ENCODE measurements at regions not wholly inside any gene's neighbourhood (a gene's known extent, or its start where the extent isn't known, plus 50 kb on each side); places are given as distances from the start of the nearest gene placed in this dataset.
A peak's percentile ranks its signal among the peaks of the same experiment; 100 is the strongest.
"Not testable (repeated sequence)": the region's sequence is repeated elsewhere in the genome, so short reads cannot be mapped to it uniquely, and the experiment has no call there.

- no peak for DNase-seq
Observed at GRCh38 chr2:203629699-203630098, 76.7 kb upstream of the CD28 start.

DNA sequence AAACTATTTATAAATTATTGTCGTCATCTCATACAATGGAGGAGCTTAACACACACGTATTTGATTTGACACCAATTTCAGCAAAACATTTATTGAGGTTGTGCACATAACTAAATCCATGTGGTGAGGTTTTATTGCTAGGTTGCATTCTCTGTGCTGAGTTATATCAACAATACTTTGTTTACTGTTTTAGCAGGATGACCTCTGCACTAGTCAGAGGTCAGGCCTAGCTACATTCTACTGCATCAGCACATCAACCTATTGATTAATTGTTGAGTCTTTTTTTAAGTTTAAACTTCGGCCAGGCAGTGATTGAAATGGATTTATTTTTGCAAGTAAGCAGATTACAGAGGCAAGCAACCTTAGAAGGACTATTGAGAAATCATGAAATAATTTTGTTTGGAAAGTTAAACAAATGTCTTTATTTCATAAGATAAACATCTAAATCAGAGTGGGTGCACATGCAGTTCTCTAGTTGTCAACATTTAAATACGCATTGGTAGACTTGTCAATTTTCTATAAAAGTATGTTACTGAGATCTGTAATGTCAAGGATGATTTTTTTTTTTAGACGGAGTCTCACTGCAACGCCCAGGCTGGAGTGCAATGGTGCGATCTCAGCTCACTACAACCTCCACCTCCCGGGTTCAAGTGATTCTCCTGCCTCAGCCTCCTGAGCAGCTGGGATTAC is 75.2 kb upstream of the CD28 start:
- no peak for DNase-seq

- DNase-seq, result peak in 3 of 56 donors; percentile 0 to 2 (median 1)
Observed at GRCh38 chr2:203636588-203637470, 69.6 kb upstream of the CD28 start.

GRCh38 chr2:203637471-203638167 is 68.8 kb upstream of the CD28 start:
- DNase-seq, result no peak

DNA sequence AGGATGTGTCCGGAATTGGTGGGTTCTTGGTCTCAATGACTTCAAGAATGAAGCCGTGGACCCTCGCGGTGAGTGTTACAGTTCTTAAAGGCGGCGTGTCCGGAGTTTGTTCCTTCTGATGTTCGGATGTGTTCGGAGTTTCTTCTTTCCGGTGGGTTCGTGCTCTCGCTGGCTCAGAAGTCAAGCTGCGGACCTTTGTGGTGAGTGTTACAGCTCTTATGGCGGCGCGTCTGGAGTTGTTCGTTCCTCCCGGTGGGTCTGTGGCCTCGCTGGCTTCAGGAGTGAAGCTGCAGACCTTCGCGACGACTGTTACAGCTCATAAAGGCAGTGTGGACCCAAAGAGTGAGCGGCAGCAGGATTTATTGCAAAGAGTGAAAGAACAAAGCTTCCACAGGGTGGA is 64.6 kb upstream of the CD28 start:
- not testable (repeated sequence) for DNase-seq

GRCh38 chr2:203642841-203643240 is 63.6 kb upstream of the CD28 start:
- DNase-seq, result not testable (repeated sequence)

DNA sequence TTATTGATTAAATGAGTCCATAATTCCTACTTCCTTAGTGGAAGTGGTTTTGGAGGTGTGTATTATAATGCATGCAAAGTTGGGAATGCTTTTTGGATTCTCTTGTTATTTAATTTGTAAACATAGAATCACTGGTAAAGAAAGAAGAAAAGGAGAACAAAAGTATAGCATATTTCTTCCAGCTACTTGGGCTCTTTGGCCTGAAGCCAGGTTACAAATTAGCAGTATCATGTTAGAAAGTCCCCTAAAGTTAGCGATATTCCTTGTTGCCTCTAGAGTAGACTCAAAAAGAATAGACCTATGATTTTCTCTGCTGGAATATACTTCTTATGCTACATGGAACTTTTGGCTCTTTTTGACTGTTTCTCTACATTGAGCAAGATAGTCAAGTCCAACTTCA is 60.6 kb upstream of the CD28 start:
- no peak for DNase-seq

DNA sequence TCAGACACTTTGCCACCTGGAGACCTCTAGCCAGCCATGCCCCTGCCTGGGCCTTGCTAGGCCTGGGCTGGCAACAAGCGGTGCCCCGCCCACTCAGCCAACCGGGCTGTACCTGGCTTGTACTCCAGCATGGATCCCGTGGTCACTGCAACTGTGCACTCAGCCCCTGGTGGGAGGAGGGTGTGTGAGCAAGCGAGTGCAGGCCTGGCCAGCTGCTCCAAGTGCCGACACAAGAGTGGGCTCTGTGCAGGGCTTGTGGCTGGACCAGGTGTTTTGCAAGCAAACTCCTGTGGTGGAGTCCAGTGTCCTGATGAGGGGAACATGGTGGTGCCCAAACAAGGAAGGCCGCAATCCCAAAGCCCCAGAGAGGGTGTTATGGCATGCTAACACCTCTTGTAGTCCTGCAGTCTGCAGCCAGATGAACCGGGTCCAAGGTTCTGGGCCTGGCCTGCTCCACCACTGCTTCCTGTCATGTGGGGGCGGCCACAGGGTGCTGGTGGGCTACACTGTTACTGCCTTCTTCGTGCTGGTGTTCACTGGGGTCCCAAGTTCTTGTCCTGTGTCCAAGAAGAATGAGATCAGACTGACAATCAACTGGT is 60.1 kb upstream of the CD28 start:
- DNase-seq, result no peak

DNA sequence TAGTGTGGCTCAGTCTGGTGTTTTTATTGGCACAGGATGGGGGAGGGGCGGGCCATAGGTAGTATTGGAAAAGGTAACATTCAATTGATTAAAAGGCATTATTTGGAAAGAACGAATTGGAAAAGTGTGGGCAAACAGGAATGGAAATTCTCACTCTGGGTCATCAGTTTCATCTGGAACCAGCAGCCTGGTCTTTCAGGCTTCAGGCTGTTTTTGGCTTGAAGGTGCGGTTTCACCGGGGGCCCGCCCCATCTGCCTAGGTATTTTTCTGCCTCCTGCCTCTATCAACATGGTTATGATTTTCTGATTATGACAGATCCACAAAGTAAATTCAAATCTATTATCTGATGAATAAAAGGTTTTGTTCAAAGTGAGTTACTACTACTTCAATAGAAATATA is 59.5 kb upstream of the CD28 start:
- no peak for DNase-seq

DNA sequence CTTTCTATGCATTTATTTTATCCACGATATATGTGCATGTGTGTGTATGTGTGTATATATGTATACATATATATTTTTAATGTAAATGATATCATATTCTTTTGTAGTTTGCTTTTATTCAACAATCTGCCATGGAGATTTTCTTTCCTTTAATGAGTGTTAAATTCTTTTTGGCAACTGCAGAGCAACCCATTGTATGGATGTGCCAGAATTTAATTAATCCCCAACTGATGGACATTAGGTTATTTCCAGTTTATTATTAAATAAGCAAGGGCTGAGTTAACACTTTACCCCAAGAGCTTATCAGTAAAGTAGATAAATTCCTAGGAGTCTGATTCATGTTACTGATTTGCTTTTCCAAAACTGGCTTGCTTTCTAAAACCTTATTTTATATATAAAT is 58.9 kb upstream of the CD28 start:
- DNase-seq, result no peak

DNA sequence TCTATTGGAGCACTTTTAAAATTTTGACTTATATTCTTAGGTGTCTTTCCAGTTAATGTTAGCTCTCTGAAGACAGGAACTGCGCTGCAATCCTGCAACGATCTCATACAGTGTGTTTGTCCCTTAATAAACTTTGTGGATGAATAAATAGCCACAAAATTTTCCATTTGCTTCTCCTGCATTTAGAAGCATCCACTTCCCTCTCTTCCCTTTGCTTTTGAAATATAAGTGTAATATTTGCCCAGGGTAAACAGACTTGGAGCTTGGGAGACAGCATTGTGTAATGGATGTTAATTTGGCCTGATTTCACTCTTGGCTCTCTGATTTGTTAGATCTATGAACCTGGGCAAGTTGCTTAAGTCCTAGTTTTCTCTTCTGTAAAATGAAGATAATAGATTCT is 58.2 kb upstream of the CD28 start:
- DNase-seq, result no peak

DNA sequence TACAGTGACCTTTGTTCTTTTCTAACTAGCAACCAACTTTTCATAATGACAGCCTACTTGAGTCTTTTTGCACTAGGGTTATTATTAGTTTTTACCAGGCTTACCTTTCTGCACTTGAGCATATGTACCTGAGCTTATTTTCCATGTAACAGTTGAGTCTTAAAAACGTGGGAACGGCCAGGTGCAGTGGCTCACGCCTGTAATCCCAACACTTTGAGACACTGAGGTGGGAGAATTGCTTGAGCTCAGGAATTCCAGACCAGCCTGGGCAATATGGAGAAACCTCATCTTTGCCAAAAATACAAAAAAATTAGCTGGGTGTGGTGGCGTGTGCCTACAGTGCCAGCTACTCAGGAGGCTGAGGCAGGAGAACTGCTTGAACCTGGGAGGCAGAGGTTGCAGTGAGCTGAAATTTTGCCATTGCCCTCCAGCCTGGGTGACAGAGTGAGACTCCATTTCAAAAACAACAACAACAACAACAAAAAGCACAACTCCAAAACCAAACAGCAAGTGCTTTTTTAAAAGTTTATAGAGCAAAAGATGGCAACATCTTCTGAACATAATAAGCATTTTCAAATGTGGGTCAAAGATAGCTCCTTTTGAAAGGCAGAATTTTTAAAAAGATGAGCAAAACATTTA is 57.1 kb upstream of the CD28 start:
- no peak for DNase-seq

DNA sequence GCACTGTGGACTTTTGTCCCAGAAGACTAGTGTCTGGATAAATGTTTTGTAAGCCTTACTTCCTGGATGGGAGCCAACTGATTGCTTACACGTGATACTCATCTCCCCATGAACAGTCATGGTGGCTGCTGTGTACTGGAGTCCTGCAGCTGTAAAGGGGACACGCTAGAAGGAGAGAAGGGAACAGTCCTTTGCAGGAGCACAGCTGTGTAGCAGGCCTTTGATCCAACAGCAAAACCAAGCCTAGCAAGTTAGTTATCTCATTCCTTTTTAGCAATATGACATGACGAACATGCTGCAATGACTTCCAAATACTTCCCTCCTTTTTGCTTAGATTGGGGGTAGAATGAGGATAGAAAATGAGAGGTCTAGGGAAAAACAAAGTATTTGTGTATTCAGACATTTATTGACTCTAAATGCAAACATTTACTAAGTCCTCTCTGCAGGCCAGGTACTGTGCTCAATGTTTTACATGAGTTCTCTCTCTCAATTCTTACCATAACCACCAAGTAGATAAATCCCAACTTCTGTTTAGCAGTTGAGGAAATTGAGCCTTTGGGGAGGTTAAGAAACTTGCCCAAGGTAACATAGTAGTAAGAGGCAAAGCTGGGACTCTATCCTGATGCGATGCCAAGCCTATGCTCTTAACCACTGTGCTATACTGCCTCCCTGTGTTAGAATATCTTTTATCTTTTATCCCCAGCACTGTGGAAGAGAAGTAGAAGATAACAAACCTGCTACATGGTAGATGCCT is 55.4 kb upstream of the CD28 start:
- DNase-seq, result peak in 23 of 56 donors; percentile 1 to 52 (median 14)

DNA sequence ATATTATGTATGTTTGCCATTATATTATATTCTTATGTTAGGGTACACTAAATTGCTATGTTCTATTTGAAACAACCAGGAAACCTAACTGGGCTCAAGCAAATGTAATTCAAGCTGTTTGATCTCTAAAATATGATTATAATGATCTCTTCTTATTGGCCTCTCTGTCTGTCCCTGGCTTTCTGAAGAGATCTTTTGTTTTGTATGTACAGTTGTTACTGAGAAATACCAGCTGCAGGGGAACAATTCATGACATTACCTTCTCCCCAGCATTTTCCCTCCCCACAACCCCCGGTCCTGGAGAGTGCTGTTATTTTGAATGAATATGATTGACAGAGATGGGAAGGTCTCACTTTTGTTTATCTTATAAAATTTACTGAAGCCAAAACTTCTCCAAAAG is 54.8 kb upstream of the CD28 start:
- DNase-seq, result no peak

DNA sequence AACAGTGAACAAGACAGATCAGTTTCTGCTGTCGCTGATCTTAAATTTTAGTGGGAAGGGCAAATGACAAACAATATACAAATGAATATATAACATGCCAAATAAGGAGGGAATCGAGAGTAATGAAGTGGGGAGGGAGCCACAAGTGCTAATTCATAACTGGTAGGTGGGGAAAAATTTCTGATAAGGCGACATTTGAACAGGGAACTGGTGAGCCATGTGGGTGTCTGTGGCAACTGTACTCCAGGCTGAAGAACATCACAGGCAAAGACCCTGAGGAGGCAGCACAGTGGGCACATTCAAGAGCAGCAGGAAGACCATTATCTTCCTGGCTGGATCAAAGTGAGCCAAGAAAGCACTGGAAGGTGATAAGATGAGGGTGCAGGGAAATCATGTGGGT is 51.6 kb upstream of the CD28 start:
- DNase-seq, result no peak

GRCh38 chr2:203656522-203657287 is 49.7 kb upstream of the CD28 start:
- peak in 13 of 56 donors; percentile 2 to 34 (median 10) for DNase-seq
